ENCODE measurements at regions not wholly inside any gene's neighbourhood (a gene's known extent, or its start where the extent isn't known, plus 50 kb on each side); places are given as distances from the start of the nearest gene placed in this dataset.

GRCh38 chr18:75526038-75526437, 98.5 kb upstream of the SMIM21 start:
- Histone ChIP-seq H3K9me3 (replicated peaks in 1 of 2; ENCODE audit: control insufficient read depth in 1 of 2, insufficient read depth in 1 of 2, low read length in 2 of 2) (no peaks in the 10 kb centered on the region), H3K36me3 (replicated peaks in 1 of 2; ENCODE audit: control insufficient read depth in 1 of 2, insufficient read depth in 2 of 2, low read length in 2 of 2) (no peaks in the 10 kb centered on the region), H3K4me2 (replicated peaks; ENCODE audit: extremely low read depth, low read length, poor library complexity, severe bottlenecking) (no peak overlapping the region), H3K27me3 (ENCODE audit: control insufficient read depth in 2 of 2, insufficient read depth in 2 of 2, low read length in 2 of 2) (no peaks in the 10 kb centered on the region), H3K4me3 (replicated peaks in 1 of 3; ENCODE audit: low read depth in 2 of 3, low read length in 3 of 3) (no peak overlapping the region), H4K20me1 (ENCODE audit: insufficient read depth, low read length) (no peaks in the 10 kb centered on the region), H3K9ac (ENCODE audit: insufficient read depth, low read length, poor library complexity, severe bottlenecking) (no peak overlapping the region), H2AFZ (ENCODE audit: insufficient read depth, low read depth, low read length, poor library complexity, severe bottlenecking) (no peak overlapping the region), H3K79me2 (ENCODE audit: insufficient read depth, low read length) (no peaks in the 10 kb centered on the region), H3K4me1 (ENCODE audit: control insufficient read depth in 1 of 2, insufficient read depth in 2 of 2, low read length in 2 of 2) (no peaks in the 10 kb centered on the region), H3K27ac (ENCODE audit: low read depth in 1 of 2, low read length in 2 of 2) (no peak overlapping the region)
- H3K4me1 Mint-ChIP-seq = no peaks in the 10 kb centered on the region
- no peak for TF ChIP-seq CTCF (IDR thresholded peaks at IDR 0.05)
- H3K36me3 Mint-ChIP-seq = no peaks in the 10 kb centered on the region
- H3K4me3 Mint-ChIP-seq = no peak overlapping the region
- no peak for DNase-seq
- intact Hi-C loops (cut with micrococcal nuclease) = no loop called here
- peaks cover 0 to 7% (median 4%) of the 10 kb centered on the region in 7 donors for H3K9me3 Mint-ChIP-seq
- H3K27me3 Mint-ChIP-seq (ENCODE audit: low read depth in 3 of 3) = peaks cover 0 to 3% (median 0%) of the 10 kb centered on the region in 3 donors
- 67% methylated on average over 1 of the region's 6 CpGs for WGBS (ENCODE audit: insufficient coverage)
- H3K27ac Mint-ChIP-seq = no peak overlapping the region

- Mint-ChIP-seq H3K27me3 (ENCODE audit: low read depth in 3 of 3) (peaks cover 0 to 3% (median 0%) of the 10 kb centered on the region in 3 donors), H3K4me3 (no peak overlapping the region), H3K4me1 (no peaks in the 10 kb centered on the region), H3K36me3 (no peaks in the 10 kb centered on the region), H3K9me3 (peaks cover 0 to 7% (median 4%) of the 10 kb centered on the region in 7 donors), H3K27ac (no peak overlapping the region)
- Histone ChIP-seq H3K4me2 (replicated peaks; ENCODE audit: extremely low read depth, low read length, poor library complexity, severe bottlenecking) (no peak overlapping the region), H2AFZ (ENCODE audit: insufficient read depth, low read depth, low read length, poor library complexity, severe bottlenecking) (no peak overlapping the region), H3K79me2 (ENCODE audit: insufficient read depth, low read length) (no peaks in the 10 kb centered on the region), H3K4me3 (replicated peaks in 1 of 3; ENCODE audit: low read depth in 2 of 3, low read length in 3 of 3) (no peak overlapping the region), H3K9me3 (replicated peaks in 1 of 2; ENCODE audit: control insufficient read depth in 1 of 2, insufficient read depth in 1 of 2, low read length in 2 of 2) (no peaks in the 10 kb centered on the region), H3K9ac (ENCODE audit: insufficient read depth, low read length, poor library complexity, severe bottlenecking) (no peak overlapping the region), H3K4me1 (ENCODE audit: control insufficient read depth in 1 of 2, insufficient read depth in 2 of 2, low read length in 2 of 2) (no peaks in the 10 kb centered on the region), H4K20me1 (ENCODE audit: insufficient read depth, low read length) (no peaks in the 10 kb centered on the region), H3K27ac (ENCODE audit: low read depth in 1 of 2, low read length in 2 of 2) (no peak overlapping the region), H3K27me3 (ENCODE audit: control insufficient read depth in 2 of 2, insufficient read depth in 2 of 2, low read length in 2 of 2) (no peaks in the 10 kb centered on the region), H3K36me3 (replicated peaks in 1 of 2; ENCODE audit: control insufficient read depth in 1 of 2, insufficient read depth in 2 of 2, low read length in 2 of 2) (no peaks in the 10 kb centered on the region)
- intact Hi-C loops (cut with micrococcal nuclease) = no loop called here
- no peak for TF ChIP-seq CTCF (IDR thresholded peaks at IDR 0.05)
- 97% methylated on average over 5 of the region's 7 CpGs for WGBS (ENCODE audit: insufficient coverage)
- DNase-seq = no peak
Observed at GRCh38 chr18:75525331-75525730, 97.8 kb upstream of the SMIM21 start.
